ENCODE measurements at regions not wholly inside any gene's neighbourhood (a gene's known extent, or its start where the extent isn't known, plus 50 kb on each side); places are given as distances from the start of the nearest gene placed in this dataset.
"Not testable (repeated sequence)": the region's sequence is repeated elsewhere in the genome, so short reads cannot be mapped to it uniquely, and the experiment has no call there.

- Histone ChIP-seq H3K9me3 (no peaks in the 10 kb centered on the region), H3K27me3 (no peaks in the 10 kb centered on the region), H3K36me3 (no peaks in the 10 kb centered on the region), H3K4me3 (no peak overlapping the region)
- no peak for DNase-seq
Measured at GRCh38 chr5:148739023-148739422, 84.7 kb upstream of the HTR4 start.

- Histone ChIP-seq H3K27me3 (no peaks in the 10 kb centered on the region), H3K9me3 (no peaks in the 10 kb centered on the region), H3K4me3 (no peak overlapping the region), H3K36me3 (no peaks in the 10 kb centered on the region)
- DNase-seq: peak; percentile 80
Measured at GRCh38 chr5:148739524-148739923, 85.2 kb upstream of the HTR4 start.

GRCh38 chr5:148740079-148740858 is 85.9 kb upstream of the HTR4 start:
- no peaks in the 10 kb centered on the region for H3K9me3 ChIP-seq
- H3K27me3 ChIP-seq: no peaks in the 10 kb centered on the region
- H3K4me3 ChIP-seq: no peak overlapping the region
- H3K36me3 ChIP-seq: no peaks in the 10 kb centered on the region
- DNase-seq: no peak

GRCh38 chr5:148740966-148741742 is 85.3 kb upstream of the ADRB2 start:
- Histone ChIP-seq H3K27me3 (no peaks in the 10 kb centered on the region), H3K4me3 (no peak overlapping the region), H3K36me3 (no peaks in the 10 kb centered on the region), H3K9me3 (no peaks in the 10 kb centered on the region)
- no peak for DNase-seq

- not testable (repeated sequence) for H3K36me3 ChIP-seq, DNase-seq, H3K9me3 ChIP-seq, H3K27me3 ChIP-seq, H3K4me3 ChIP-seq
Measured at GRCh38 chr5:148741766-148742165, 84.6 kb upstream of the ADRB2 start.

GRCh38 chr5:148744380-148744779 is 82.0 kb upstream of the ADRB2 start:
- H3K4me3 ChIP-seq, H3K9me3 ChIP-seq, H3K27me3 ChIP-seq, H3K36me3 ChIP-seq, DNase-seq: not testable (repeated sequence)

- no peaks in the 10 kb centered on the region for H3K9me3 ChIP-seq
- peak; percentile 38 for DNase-seq
Measured at GRCh38 chr5:148746826-148747535, 79.4 kb upstream of the ADRB2 start.

GRCh38 chr5:148747536-148747906 is 78.9 kb upstream of the ADRB2 start:
- H3K9me3 ChIP-seq: no peaks in the 10 kb centered on the region
- no peak for DNase-seq
- no peaks in the 10 kb centered on the region for H3K36me3 ChIP-seq
- H3K4me3 ChIP-seq: no peak overlapping the region
- no peaks in the 10 kb centered on the region for H3K27me3 ChIP-seq

More at GRCh38 chr5:148746826-148747535, 79.4 kb upstream of the ADRB2 start:
- Histone ChIP-seq H3K27me3 (no peaks in the 10 kb centered on the region), H3K4me3 (no peak overlapping the region), H3K36me3 (no peaks in the 10 kb centered on the region)

GRCh38 chr5:148748702-148749392 is 77.6 kb upstream of the ADRB2 start:
- DNase-seq: no peak
- H3K9me3 ChIP-seq: peaks cover 1% of the 10 kb centered on the region; the same call in 1 of the 2 replicates
- H3K36me3 ChIP-seq: no peaks in the 10 kb centered on the region
- no peaks in the 10 kb centered on the region for H3K27me3 ChIP-seq
- H3K4me3 ChIP-seq: no peak overlapping the region

- no peaks in the 10 kb centered on the region for H3K36me3 ChIP-seq
- no peak overlapping the region for H3K4me3 ChIP-seq
- peaks cover 13% of the 10 kb centered on the region for H3K9me3 ChIP-seq
- H3K27me3 ChIP-seq: no peaks in the 10 kb centered on the region
- DNase-seq: no peak
Measured at GRCh38 chr5:148750614-148751013, 75.8 kb upstream of the ADRB2 start.

GRCh38 chr5:148751025-148751424 is 75.4 kb upstream of the ADRB2 start:
- no peaks in the 10 kb centered on the region for H3K27me3 ChIP-seq
- peaks cover 18% of the 10 kb centered on the region for H3K9me3 ChIP-seq
- H3K4me3 ChIP-seq: no peak overlapping the region
- no peak for DNase-seq
- no peaks in the 10 kb centered on the region for H3K36me3 ChIP-seq

GRCh38 chr5:148752375-148752774 is 74.0 kb upstream of the ADRB2 start:
- H3K36me3 ChIP-seq, H3K27me3 ChIP-seq, DNase-seq, H3K4me3 ChIP-seq: not testable (repeated sequence)
- peaks cover 25% of the 10 kb centered on the region for H3K9me3 ChIP-seq

- Histone ChIP-seq H3K27me3 (no peaks in the 10 kb centered on the region), H3K4me3 (no peak overlapping the region), H3K36me3 (no peaks in the 10 kb centered on the region), H3K9me3 (peaks cover 25% of the 10 kb centered on the region)
- DNase-seq: no peak
Measured at GRCh38 chr5:148759101-148759500, 67.3 kb upstream of the ADRB2 start.

GRCh38 chr5:148760945-148761638 is 65.3 kb upstream of the ADRB2 start:
- no peaks in the 10 kb centered on the region for H3K36me3 ChIP-seq
- no peaks in the 10 kb centered on the region for H3K27me3 ChIP-seq
- H3K9me3 ChIP-seq: peaks cover 11% of the 10 kb centered on the region
- DNase-seq: no peak
- no peak overlapping the region for H3K4me3 ChIP-seq

GRCh38 chr5:148763996-148764395 is 62.4 kb upstream of the ADRB2 start:
- Histone ChIP-seq H3K27me3 (no peaks in the 10 kb centered on the region), H3K9me3 (no peaks in the 10 kb centered on the region), H3K4me3 (no peak overlapping the region), H3K36me3 (no peaks in the 10 kb centered on the region)
- DNase-seq: no peak

GRCh38 chr5:148765061-148765460 is 61.4 kb upstream of the ADRB2 start:
- H3K27me3 ChIP-seq: no peaks in the 10 kb centered on the region
- DNase-seq: no peak

More at GRCh38 chr5:148765061-148765460, 61.4 kb upstream of the ADRB2 start:
- H3K4me3 ChIP-seq: no peak overlapping the region
- no peaks in the 10 kb centered on the region for H3K36me3 ChIP-seq
- H3K9me3 ChIP-seq: no peaks in the 10 kb centered on the region

Measured in MG63 (cell line).